HUDEP-2 (cell line): ENCODE measurements at regions not wholly inside any gene's neighbourhood (a gene's known extent, or its start where the extent isn't known, plus 50 kb on each side); places are given as distances from the start of the nearest gene placed in this dataset.
"Not testable (repeated sequence)": the region's sequence is repeated elsewhere in the genome, so short reads cannot be mapped to it uniquely, and the experiment has no call there.

ENCODE experiments used
- DNase-seq, 76 experiments: peaks; one replicate each; lab custom pipeline; 2025; ENCODE audit not compliant: unreplicated experiment in 76 of 76; lab: John Stamatoyannopoulos, UW

DNA sequence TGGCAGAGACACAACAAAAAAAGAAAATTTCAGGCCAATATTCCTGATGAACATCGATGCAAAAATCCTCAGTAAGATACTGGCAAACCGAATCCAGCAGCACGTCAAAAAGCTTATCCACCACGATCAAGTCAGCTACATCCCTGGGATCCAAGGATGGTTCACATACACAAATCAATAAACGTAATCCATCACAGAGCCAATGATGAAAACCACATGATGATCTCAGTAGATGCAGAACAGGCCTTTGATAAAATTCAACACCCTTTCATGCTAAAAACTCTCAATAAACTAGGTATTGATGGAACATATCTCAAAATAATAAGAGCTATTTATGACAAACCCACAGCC, 382.1 kb downstream of the IPMK start:
- DNase-seq = not testable (repeated sequence)

DNA sequence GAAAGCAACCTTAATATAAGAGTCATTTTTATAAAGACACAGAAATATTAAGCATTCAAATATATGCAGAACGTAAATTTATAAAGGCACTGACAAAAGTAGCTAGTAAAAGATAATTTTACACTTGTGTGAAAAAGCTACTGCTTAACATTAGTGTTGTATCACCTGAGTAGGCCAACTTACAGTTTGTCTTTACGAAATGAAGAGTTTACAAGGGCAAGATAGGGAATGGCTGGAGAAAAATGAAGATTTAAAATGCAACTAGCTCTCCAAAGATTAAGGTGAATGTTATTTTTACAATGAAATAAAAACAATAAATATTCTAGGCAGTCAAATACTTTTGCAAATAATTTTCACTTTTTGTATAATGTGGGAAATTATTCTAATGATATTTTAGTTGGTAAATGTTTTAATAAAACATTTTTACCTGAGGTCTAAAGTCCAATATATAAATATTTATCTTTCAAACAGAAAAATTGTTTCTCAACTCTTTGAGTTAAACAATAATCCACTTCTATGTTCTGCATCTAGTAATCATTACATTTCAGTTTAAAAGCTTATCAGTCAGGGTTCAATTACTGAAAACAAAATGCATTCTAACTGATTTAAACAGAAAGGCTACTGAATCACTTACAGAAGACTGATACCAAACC, 382.6 kb downstream of the IPMK start:
- DNase-seq = no peak

DNA sequence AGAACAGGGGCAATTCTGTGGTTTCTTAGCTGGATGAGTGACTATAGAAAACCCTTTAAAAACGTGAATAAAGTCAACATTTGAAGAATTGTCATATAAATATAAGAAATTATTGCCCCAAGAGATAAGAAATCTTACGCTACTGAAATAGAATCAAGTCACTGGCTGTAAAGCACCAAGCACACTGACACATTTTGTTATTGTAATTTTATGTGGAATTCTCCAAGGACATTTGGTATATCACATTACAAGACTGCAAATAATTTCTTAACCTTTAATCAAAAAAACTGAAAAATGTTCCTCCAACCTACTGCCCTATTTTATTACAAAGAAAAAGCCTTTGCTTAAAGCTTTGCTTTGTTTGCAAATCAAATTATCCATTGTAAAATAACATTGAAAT, 383.3 kb downstream of the IPMK start:
- no peak for DNase-seq

DNA sequence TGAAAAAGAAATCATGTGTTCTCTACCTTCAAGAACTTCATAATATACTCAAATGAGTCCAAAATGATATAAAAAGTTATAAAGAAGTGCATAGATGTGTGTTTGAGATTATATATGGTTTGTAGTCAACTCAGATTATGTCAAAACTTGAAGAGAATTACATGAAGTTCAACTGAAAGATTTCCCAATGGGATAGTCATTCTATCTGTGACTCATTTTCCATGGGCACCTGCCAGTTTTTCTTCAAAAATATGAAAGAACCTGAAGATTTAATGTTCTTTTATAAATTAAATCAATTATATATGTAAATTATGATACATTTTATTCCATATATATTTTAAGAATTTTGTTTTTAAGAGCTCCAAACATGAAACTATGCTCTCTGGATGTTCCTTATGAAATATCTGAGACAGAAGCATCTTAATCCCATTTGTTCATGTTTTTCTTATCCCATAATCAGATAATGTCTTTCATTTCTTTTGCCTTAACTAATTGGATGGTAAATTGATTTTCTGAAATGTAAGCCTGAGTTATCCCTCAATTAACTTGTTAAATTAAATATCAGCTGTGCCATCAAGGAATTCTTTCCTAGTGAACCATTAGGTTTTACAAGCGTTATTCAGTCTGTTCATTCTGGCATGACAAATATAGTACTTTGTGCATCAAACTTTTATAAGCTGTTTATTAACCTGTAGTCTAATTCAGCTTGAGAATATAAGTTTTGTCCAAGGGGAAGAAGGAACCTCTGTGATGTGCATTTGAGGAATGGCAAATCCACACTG, 387.1 kb downstream of the IPMK start:
- DNase-seq = no peak

DNA sequence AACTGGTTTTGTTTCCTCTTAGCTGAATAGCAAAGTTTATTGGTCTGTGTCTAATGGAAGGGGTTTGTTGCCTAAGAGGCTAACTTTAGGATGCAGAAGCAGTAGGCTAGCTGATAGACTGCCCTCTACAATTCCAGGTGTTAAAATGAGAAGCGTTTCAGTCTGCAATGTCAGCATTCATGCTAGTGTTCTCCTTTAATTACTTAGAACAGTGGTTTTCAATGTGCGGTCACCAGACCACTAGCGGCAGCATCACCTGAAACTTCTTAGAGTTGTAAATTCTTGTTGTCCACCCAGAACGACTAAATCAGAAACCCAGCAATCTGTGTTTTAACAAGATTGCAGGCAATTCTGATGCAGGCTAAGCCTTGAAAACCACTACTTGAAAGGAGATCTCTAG, 392.9 kb downstream of the IPMK start:
- no peak for DNase-seq

DNA sequence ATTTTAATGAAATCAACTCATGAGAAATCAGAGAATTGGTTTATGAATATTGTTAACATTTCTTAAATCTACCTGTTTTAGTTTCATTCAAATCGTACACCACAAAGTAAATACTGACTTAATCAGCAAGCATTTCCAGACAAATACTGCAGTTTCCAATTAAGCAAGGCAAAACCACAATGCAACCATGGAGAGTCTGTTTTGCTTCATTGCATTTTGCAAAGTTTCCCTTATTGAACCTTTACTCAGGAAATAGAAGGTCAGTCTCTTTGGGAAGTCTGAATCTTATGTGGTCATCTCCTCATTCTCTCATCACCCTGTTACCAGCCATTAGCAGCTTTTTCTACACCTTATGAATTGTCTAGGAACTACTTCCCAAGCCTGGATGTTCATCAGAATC, 400.5 kb downstream of the IPMK start:
- no peak for DNase-seq

DNA sequence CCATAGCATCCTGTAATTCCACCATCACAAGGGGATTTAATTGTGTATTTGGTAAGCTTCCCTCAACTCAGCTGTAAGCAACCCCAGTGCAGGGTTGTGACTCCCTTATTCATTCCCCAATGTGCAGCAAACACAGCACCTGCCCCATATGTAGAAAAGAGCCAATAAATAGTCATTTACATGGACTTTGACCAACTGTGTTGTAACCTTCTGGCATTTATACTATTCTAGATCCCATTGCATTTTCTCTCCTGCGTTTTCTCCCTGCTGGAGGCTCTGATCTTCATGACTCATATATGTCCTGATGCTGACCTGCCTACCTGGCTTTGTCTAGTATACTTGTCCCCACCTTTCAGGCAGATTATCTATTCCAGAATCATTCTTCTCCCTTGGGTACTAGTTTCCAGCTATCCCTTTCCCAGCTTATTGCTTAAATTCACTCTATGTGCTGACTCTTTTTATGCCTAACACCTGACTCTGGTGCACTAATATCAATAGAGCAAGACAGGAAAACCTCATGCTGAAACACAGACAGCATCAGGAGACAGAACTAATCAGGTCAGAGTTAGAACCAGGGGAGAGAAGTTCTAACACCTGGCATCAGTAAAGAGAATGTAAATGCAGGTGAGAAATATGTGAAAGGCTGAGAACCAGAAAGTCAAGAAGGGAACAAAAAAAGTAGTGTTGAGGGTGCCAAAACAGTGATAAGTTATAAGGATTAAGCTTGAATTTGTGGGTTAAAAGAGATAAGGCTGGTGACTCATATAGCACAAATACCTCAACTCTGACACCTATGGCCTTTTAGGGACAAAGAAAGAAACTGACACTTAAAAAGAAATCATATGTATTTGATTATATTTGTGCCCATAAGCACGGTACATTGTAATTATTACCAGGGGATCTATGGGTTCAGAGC, 402.7 kb downstream of the IPMK start:
- no peak for DNase-seq

DNA sequence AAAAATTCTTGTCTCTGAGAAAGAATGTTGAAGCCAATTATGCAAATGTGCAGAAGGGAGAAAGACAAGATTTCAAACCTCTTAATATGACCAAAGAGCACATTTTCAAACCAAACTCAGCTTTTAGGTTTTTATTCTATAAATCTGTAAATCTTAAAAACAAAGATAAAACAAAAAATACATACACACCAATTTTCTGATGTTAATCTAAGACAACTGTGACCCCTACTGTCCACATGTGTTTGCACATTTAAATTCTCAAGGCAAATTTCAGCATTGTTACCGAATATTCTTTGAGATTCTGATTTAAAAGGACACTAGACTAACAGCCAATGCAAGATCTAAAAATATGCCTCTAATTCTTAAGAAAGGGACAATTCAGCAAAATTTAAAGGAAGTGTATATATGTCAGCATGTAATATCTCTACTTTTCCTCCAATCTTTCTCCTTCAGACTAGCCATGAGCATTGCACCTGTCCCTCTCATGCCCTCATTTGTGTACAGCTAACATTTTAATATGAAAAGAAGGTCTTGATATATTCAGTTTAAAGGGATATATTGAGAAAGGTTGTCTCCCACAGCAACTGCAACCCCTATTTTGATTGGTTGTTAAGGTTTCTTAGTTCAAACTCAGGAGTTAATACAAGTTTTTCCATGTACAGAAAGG, 417.9 kb downstream of the IPMK start:
- DNase-seq = no peak

DNA sequence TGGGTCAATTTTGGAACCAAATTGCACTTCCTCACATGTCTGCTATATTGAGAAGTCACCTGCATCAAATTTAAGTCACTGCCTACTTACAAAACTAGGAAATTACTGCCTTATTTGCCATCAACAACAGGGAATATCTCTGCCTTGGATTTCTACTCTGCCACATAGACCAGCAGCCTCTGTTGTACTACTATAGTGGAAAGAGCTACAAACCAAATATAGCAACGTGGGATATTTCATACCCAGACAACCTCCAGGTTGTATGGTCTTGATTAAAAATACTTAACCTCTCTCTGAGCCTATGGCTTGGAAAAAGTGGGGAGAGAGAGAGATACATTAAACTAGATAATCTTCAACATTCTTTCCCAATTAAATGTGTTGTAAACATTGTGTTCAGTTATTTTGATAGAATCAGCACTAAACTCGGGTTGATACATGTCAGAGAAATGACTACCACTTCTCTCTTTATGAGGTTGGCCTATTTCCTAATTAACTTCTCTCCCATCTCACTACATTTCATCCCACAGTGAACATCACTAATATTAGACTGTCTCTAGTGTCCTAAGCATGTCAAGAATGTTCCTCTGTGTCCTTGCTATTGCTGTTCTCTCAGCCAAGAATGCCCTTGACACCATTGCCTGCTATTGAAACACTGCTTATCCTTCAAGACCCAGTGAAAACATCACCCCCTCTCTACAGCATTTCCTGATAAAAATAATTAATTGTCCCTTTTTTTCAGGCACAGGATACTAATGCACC, 421.2 kb downstream of the IPMK start:
- DNase-seq = no peak

DNA sequence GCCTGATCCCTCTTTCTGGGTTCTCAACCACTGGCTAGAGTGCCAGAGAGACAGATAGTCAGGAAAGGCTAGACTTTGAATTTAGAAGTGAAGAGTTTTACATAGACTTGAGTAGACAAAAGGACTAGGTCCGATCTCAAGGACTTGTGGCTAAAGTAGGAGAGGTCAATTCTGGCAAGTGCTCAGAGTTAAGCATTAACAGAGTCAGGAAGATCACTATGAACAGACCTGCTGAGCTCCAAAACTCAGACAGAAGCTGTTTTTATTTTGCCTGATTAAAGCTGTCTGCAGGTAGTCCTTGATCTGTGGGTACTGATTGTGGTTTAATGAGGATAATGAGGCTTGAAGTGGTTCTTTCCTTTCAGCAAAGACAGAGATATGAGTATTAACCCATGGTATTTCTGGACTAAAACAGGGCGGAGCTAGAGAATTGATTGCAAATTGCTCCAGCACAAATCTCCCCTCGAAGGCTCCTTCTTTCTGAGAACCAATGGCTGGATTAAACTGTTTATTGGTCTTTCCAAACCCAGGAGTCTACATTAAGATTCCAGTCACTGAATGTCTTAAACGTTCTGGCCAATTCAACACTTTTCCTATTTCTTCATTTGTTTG, 423.2 kb downstream of the IPMK start:
- DNase-seq = no peak

DNA sequence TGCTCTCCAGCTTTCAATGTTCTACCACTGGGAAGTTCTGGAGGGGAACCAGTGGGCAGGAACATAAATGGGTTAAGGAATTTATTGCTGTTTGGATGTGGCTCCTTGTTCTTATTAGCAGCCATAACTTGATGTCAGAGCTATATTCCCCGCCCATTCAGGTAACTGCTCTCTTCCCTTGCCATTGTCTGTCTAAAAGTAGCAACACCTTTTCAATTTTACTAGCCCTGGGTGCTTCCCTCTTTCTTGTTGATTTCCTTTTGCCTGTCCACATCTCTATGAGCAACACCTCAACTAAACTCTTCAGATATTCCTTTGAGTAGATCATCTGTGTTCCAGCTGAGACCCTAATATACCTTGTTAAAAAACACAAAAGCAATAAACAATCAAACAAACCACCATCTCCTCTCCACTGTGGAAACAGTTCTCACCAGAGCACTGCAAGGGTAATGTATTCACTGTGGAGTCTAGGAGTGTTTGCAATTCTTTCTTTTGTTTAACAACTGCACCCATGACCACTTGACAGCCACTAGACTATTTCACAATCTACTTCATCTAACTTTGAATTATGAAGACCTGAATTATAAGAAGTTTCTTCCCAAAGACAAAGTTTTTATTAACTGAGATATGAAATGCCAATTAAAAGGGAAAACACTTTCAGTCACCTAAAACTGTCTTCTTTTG, 436.7 kb downstream of the IPMK start:
- DNase-seq = no peak

DNA sequence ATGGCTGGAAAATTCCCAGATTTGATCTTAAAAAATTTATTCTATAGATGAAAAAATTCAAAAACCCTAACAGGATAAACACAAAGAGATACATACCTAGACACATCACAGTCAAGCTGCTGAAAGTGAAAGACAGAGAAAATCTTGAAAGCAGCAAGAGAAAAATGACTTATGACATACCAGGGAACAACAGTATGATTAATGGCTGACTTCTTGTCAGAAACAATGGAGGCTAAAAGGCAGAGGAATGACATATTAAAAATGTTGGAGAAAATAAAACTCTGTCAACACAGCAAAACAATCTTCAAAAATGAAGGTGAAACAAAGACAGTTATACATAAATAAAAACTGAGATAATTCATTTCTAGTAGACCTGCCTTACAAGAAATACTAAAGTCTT, 442.7 kb downstream of the IPMK start:
- no peak for DNase-seq

DNA sequence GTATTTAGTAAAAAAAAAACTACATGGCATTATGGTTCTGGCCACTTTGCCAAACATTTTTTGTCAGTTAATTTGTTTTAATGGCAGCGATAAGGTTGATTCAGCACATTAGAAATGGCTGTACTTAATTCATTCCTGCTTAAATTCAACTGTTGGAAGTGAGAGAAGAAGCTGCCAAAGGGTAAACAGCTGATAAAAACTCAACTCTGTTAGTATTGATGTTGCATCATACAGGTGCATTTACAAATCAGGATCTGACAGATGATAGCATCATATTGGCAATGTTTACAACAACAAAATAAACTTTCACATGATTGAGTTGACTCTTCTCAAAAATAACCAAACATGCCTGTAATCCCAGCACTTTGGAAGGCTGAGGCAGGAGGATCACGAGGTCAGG, 444.3 kb downstream of the IPMK start:
- no peak for DNase-seq

DNA sequence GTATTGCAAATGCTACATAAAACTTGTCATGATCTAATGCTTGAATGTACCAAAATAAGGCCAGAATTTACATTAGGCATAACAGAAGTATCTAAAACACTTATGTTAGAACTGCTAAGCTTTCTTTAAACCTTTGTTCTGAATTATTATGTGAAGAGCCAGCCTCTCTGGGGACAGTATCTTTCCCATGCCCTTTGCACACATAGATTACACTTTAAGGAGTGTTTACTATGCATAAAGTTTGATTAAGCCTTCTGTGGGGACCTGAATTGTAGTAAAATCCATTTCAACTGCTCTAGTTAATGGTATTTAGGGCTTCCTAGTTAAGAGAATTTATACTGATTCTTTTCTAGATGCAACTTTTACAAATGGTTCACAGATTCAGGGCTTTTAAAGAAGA, 444.7 kb downstream of the IPMK start:
- DNase-seq = no peak

DNA sequence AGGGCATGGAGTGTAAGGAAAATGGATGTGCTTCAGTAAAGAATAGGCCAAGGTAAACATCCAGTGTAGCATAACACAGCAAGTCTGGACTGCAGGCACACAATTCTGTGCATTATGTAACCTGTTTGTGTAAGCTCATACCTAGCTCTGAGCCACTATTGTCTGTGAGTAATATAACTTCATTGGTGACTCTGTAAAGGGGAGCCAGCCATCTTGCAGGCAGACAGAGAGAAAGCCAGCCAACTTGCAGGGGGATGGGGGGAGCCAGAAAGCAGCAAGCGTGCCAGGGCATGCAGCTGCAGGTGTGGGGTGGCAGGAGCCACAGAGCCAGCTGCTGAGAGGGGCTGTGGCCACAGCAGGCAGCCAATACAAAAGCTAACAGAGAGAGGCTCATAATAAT, 449.2 kb downstream of the IPMK start:
- DNase-seq = no peak

DNA sequence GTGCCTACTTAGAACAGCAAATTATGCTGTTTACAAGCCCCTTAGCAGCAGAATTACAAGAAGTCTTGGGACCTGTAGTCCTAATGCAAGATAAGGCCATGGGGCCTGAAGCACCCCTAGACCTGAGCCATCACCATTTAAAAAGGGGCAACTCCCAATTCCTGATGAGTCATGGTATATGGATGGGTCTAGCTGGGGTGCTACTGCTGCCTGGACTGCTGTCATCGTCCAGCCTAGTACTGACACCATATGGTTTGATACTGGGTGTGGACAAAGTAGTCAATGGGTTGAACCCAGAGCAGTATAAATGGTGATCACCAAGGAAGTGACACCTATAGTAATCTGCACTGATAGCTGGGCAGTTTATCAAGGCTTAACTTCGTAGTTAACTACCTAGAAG, 450.0 kb downstream of the IPMK start:
- no peak for DNase-seq

DNA sequence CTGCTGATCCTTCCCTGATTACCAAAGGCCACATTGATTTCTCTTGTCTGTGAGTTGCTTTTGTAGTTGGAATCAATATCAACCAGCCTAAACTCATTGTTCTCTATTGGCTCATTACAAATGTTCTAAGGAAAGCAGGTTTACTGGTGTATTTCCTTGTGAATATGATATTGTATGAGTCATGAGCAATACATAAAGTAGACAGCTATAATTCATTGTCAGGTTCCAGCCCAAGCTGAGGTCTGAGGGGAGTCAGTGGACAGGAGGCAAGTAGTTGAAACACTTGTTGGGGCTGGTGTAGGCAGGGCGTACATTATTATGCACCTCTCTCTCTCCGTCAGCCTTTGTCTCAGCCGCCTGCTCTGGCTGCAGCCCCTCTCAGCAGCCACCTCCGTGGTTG, 451.7 kb downstream of the IPMK start:
- DNase-seq = no peak

DNA sequence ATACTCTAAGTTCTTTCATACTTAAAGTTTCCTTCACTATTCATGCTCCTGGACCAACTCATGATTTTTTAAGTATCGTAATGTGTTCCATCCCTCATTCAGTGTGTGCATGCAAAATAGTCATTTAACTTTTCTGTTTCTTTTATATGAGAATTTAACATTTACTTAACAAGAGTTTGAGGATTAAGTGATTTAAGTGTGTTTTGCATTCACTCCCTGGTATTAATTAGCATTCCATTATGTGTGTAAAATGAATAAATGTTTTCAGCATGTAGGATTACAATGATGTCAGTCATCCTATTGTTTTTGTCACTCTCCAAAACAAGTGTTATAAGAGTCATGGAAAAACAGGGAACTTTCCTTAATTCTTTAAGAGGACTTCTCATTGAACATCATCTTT, 457.7 kb downstream of the IPMK start:
- no peak for DNase-seq

DNA sequence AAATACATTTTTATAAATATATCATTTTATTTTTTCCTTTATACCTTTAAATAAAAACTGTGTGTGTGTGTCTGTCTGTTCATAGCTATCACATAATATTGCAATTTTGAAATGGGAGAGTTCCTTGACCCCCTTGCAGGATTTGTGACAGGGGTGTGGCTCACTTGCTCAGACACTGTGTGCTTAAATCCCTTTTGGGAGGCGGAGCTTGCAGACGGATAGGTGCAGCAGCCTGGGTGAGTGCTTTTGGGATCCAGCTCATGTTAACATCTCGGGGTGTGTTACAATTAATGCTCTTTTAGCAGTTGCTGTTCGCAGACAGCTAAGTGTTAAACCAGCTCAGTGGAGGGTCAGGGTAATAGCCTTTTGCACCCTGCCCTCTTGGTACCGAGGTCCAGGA, 459.8 kb downstream of the IPMK start:
- no peak for DNase-seq
